ENCODE measurements at regions not wholly inside any gene's neighbourhood (a gene's known extent, or its start where the extent isn't known, plus 50 kb on each side); places are given as distances from the start of the nearest gene placed in this dataset.

DNA sequence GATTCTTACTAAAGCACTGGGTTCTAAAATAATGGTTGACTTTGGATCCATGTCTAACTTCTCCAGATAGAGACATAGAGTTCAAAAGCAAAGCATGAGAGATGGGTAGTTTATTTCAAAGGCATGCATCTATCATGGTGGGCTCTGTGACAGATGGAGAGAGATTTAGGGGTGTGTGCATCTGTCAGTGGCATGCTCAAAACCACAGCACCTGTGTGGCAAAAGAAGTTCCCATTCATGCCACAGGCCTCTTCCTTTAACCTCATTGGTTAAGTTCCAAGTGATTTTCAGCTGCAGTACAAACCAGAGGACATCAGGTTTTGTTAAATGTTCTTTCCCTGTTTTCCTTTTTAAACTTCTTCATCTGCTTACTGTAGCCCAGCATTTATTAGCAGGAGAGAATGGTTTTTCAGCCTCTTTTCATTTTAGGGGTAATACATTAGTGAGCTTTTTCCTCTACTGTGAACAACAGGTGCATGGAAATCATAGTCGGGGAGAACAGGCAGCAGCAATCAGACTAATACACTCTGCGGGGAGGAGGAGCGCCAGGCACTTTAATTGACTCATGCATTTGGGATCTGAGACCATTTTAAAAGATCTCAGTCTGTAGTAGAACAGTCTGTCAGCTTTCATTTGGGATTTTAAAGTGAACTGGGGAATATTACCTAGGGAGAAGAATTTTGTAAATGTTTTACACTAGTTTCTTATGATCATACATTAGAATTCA lies 52.4 kb upstream of the UPP2 start:
- no peak for DNase-seq

DNA sequence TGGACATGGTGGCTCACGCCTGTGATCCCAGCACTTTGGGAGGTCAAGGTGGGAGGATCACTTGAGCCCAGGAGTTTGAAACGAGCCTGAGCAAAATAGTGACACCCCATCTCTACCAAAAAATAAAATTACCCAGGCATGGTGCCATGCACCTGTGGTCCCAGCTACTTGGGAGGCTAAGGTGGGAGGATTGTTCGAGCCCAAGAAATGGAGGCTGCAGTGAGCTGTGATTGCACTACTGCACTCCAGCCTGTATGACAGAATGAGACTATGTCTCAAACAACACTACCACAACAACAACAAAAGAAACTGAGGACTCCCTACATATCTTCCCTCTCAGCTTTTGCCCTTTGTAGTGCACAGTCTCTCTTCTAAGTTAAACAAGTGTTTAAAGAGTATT lies 53.3 kb upstream of the UPP2 start:
- no peak for DNase-seq

DNA sequence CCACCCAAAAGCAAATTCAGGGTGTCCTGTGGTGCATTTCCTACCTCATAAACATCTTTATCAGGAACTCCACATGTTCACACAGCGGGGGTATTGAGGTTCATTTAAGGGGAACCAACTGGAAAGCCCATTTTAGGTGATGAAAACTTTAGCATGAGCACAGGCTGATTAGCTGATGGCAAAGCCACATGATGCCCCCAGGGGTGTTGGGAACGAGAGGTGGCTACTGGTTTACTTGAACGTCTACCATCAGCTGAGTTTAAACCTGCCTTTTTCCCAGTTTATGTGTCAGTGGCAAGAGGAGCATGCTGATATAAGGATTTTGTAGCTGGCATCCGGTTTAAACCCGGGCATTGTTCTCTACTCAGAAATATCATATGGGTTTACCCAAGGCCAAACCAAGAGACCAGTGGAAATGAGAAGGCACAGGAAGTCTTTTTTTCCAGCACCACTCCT lies 54.5 kb upstream of the UPP2 start:
- DNase-seq = no peak

DNA sequence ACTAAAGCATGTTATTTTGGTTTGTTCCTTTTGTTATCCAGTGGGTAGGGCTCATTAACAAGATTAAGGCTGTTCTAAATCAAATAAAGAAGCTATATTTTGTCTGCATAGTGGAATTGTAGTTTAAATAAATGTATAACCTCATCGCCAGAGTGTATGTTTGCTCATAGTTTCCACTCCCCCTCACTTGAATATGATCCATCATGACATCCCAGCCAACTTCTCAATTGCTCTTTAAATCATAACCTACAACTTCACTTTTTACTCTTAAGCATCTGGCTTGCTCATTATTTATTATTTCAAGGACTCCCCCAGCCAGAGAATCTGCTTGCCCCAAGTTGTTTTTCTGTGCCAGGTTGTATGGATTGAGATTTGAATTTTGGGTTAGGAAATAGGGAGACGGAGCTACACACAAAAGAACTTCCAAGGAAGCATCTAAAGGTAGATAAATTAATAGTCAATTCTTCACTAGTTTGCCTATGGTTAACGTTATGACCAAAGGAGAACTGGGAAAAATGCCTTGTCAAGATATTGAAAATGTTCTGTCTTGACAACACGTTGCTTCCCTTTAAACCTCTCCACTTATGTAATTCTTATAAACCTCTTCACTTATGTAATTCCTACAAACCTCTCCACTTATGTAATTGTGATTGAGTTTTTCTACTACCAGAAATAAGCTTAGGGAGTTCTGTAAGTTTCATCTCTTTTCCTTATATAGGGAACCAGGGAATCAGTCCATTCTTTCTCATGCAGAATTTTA lies 55.4 kb upstream of the UPP2 start:
- no peak for DNase-seq

- no peak for DNase-seq
Measured at GRCh38 chr2:158045362-158045761, 56.3 kb upstream of the UPP2 start.

- DNase-seq = no peak
Measured at GRCh38 chr2:158043181-158043948, 58.3 kb upstream of the UPP2 start.

DNA sequence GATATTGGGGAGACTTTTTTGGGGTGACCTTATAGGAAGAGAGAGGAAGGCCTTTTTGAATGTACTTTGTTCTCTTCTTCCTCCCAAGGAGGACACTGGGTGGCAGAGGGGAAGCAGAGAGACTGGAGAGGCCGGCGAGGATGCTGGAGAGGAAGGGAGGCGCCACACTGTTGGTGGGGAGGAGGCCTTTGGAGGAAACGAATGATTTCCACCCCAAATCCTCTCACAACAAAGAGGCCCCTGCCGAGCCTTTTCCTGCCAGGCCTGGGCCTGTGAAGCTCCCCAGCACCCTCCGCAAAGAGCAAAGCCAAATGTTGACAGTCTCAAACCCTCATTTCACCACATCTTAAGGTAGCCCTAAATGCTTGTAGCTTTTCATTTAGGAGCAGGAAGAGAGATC lies 59.0 kb upstream of the UPP2 start:
- DNase-seq = peak; percentile 71 to 74

- DNase-seq = peak; percentile 71 to 81
Measured at GRCh38 chr2:158042245-158042644, 59.4 kb upstream of the UPP2 start.

DNA sequence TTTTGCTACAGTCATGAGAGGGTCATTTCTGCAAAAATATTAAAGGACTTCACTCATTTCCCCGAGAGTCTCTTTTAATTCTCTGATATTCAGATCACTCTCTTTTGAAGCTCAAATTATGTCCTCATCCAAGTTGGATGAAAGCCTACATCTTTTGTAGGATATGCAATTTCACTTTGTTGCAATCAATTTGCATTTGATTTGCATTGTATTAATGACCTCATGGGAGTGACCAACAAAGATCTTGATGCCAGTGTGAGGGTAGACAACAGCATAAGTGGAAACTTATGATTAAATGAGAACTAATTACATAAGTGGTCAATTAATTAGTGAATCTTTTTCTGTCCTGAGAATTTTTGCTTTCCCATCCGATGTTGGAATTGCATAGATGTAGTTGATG lies 60.3 kb upstream of the UPP2 start:
- no peak for DNase-seq

DNA sequence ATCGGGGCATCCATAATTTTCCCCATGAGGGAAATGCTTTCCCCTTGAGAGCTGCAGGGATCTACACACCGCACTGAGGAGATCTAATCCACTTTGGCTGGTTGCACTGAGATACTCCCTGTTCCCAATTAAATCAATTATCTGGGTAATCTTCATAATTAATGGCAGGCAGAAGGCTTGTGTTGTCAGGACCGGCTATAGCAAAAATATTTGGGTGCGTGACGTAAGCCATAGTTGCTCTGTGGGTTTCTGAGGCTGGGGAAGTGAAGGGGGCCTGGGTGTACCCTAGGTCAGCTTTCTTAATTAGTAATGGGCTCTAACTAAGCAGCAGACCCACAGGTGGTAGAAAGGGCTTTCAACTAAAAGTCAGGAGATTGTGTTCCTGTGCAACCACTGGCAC lies 62.8 kb upstream of the UPP2 start:
- DNase-seq = no peak

GRCh38 chr2:158034198-158034866 lies 67.3 kb upstream of the UPP2 start:
- DNase-seq = peak; percentile 95 to 97

GRCh38 chr2:158031371-158031770 lies 70.3 kb upstream of the UPP2 start:
- no peak for DNase-seq

- no peak for DNase-seq
Measured at GRCh38 chr2:158025255-158025996, 76.2 kb upstream of the UPP2 start.

- DNase-seq = peak; percentile 74 to 76
Measured at GRCh38 chr2:158024288-158024898, 77.3 kb upstream of the UPP2 start.

GRCh38 chr2:158022888-158023287 lies 78.8 kb upstream of the UPP2 start:
- DNase-seq = no peak

DNA sequence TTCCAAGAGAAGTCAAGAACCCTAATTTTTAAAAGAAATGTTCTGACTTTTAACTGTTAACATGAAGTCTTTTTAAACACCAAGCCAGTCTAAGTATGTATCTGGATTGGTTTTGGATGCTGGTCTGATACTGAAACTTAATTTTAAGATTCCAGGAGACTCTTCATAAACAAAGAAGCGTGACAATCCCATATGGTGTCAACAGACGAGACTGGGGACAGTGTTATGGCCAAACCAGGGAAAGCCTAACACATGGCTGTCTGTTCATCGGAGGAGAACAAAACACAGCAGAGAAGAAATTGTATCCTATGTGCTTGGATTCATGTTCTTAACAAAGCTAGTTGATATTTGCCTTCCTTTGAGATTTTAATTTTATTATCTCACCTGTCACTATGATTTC lies 80.5 kb upstream of the UPP2 start:
- no peak for DNase-seq

DNA sequence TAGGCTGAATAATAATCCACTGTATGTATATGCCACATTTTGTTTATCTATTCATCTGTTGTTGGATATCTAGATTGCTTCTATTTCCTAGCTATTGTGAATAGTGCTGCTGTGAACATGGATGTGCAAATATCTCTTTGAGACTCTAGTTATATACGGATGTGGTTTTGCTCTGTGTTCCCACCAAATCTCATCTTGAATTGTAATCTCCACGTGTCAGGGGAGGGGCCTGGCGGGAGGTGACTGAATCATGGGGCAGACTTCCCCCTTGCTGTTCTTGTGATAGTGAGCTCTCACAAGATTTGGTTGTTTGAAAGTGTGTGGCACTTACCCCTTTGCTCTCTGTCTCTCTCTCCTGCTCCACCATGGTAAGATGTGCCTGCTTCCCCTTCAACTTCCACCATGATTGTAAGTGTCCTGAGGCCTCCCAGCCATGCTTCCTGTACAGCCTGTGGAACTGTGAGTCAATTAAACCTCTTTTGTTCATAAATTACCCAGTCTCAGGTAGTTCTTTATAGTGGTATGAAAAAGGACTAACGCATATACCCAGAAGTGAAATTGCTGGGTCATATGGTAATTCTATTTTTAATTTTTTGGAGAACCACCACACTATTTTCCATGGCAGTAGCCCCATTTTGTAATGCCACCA lies 86.1 kb upstream of the UPP2 start:
- no peak for DNase-seq

- no peak for DNase-seq
Measured at GRCh38 chr2:158013891-158014290, 87.8 kb upstream of the UPP2 start.

DNA sequence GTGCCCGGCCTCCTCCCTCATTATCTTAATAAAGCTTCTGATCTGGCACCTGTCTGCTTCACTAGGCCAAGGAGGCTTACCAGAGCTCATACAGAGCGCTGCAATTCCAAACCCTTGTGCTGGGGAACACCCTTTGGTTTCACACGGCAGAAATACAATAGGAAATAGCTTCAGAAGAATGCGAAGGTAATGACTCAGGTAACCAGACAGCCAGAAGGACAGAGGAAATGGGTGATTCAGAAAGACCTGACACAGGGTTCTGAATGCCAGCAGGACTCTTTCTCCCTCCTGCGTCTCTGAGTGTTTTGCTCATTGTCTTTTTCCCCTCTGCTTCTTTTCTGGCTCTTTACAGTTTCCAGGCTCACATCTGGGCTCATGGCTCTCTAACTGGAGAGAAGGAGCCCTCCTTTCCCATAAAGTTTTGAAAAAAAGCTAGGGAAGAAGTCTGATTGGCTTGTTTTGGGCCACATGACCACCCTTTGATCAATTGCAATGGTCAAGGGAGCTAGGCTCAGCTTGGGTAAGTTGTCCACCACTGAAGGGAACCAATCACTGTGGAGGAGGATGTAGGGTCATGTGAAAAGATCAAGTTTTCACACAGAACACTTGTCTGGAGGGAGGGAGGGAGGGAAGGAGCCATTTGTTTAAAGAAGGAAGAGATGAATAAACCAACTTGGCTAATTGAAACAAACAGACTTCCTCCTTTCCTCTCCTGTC lies 90.5 kb upstream of the UPP2 start:
- DNase-seq = peak in 1 of 2 experiments; percentile 31

GRCh38 chr2:158009399-158009798 lies 92.3 kb upstream of the UPP2 start:
- DNase-seq = peak; percentile 32 to 37
